HG03175 (cell line): ENCODE measurements at regions not wholly inside any gene's neighbourhood (a gene's known extent, or its start where the extent isn't known, plus 50 kb on each side); places are given as distances from the start of the nearest gene placed in this dataset.
"Not testable (repeated sequence)": the region's sequence is repeated elsewhere in the genome, so short reads cannot be mapped to it uniquely, and the experiment has no call there.

Source experiments
- ATAC-seq: cut with Tn5 transposase; IDR thresholded peaks from one replicate; pipeline ENCODE4 v1.9.1; 2021; ENCODE audit warnings: mild to moderate bottlenecking, moderate library complexity; ENCODE audit not compliant: unreplicated experiment

GRCh38 chr9:115764645-115765044 is 388.9 kb upstream of the PAPPA start:
- no peak for ATAC-seq

- ATAC-seq, result no peak
These were observed 388.5 kb upstream of the PAPPA start for GRCh38 chr9:115765060-115765459.

- ATAC-seq, result no peak
These were observed 387.1 kb upstream of the PAPPA start for GRCh38 chr9:115766370-115766955.

- ATAC-seq, result no peak
These were observed 383.1 kb upstream of the PAPPA start for GRCh38 chr9:115770521-115770920.

- no peak for ATAC-seq
These were observed 377.9 kb upstream of the PAPPA start for GRCh38 chr9:115775659-115776058.

GRCh38 chr9:115777610-115778009 is 376.0 kb upstream of the PAPPA start:
- ATAC-seq, result no peak

- ATAC-seq, result no peak
These were observed 372.4 kb upstream of the PAPPA start for GRCh38 chr9:115781070-115781736.

GRCh38 chr9:115786321-115786720 is 367.3 kb upstream of the PAPPA start:
- no peak for ATAC-seq

GRCh38 chr9:115790520-115790919 is 363.1 kb upstream of the PAPPA start:
- no peak for ATAC-seq

GRCh38 chr9:115794921-115795475 is 358.6 kb upstream of the PAPPA start:
- no peak for ATAC-seq

GRCh38 chr9:115799734-115800133 is 353.9 kb upstream of the PAPPA start:
- no peak for ATAC-seq

GRCh38 chr9:115804206-115804605 is 349.4 kb upstream of the PAPPA start:
- ATAC-seq, result no peak

- ATAC-seq, result no peak
These were observed 345.5 kb upstream of the PAPPA start for GRCh38 chr9:115808108-115808507.

- no peak for ATAC-seq
These were observed 344.9 kb upstream of the PAPPA start for GRCh38 chr9:115808695-115809094.

GRCh38 chr9:115810166-115810565 is 343.4 kb upstream of the PAPPA start:
- no peak for ATAC-seq

- ATAC-seq, result no peak
These were observed 339.5 kb upstream of the PAPPA start for GRCh38 chr9:115814081-115814480.

GRCh38 chr9:115815786-115816185 is 337.8 kb upstream of the PAPPA start:
- ATAC-seq, result no peak

- not testable (repeated sequence) for ATAC-seq
These were observed 334.9 kb upstream of the PAPPA start for GRCh38 chr9:115818651-115819050.

GRCh38 chr9:115832031-115832430 is 321.6 kb upstream of the PAPPA start:
- no peak for ATAC-seq

GRCh38 chr9:115837618-115838017 is 316.0 kb upstream of the PAPPA start:
- ATAC-seq, result no peak

- no peak for ATAC-seq
These were observed 315.2 kb upstream of the PAPPA start for GRCh38 chr9:115838417-115838816.

- ATAC-seq, result not testable (repeated sequence)
These were observed 309.2 kb upstream of the PAPPA start for GRCh38 chr9:115844433-115844832.
